SU-DHL-6 (cell line): ENCODE measurements at regions not wholly inside any gene's neighbourhood (a gene's known extent, or its start where the extent isn't known, plus 50 kb on each side); places are given as distances from the start of the nearest gene placed in this dataset.

Experiments
- H2AFZ ChIP-seq: fragments of 200-600 bp; sonication (generic); 2 replicates; pipeline ENCODE4 v1.6.1; 2014; ENCODE audit warnings: low read depth, mild to moderate bottlenecking, moderate library complexity, mixed read lengths, antibody characterized with exemption, low read length; ENCODE audit not compliant: severe bottlenecking
- H3F3A ChIP-seq: fragments of 200-600 bp; shearing (Covaris generic); 2 replicates; pipeline ENCODE4 v1.6.0; 2016; ENCODE audit warnings: antibody characterized with exemption, mild to moderate bottlenecking; ENCODE audit not compliant: insufficient read depth
- H3K27ac ChIP-seq: fragments of 200-600 bp; sonication (generic); 2 replicates; pipeline ENCODE4 v1.5.1; 2016; ENCODE audit warnings: low read depth, mild to moderate bottlenecking, low read length, moderate library complexity, mixed read lengths
- H3K27me3 ChIP-seq: fragments of 200-600 bp; sonication (generic), shearing (Covaris generic); 2 replicates; pipeline ENCODE4 v1.6.0; 2014; ENCODE audit warnings: mild to moderate bottlenecking, low read length
- H3K36me3 ChIP-seq: fragments of 200-600 bp; sonication (generic); 2 replicates; pipeline ENCODE4 v1.6.1; 2014; ENCODE audit warnings: mild to moderate bottlenecking, low read length, mixed read lengths
- H3K4me2 ChIP-seq: fragments of 300-600, 200-600 bp; shearing (Covaris generic), sonication (generic); 2 replicates; pipeline ENCODE4 v1.6.0; 2014; ENCODE audit warnings: low read length, low read depth, mild to moderate bottlenecking; ENCODE audit not compliant: poor library complexity, severe bottlenecking
- H3K4me3 ChIP-seq: fragments of 200-600 bp; sonication (generic); 2 replicates; pipeline ENCODE4 v1.5.1; 2014; ENCODE audit warnings: antibody characterized with exemption, low read length, mild to moderate bottlenecking, mixed read lengths; ENCODE audit not compliant: insufficient read depth, poor library complexity, severe bottlenecking
- H3K79me2 ChIP-seq: fragments of 200-600 bp; sonication (generic); 2 replicates; pipeline ENCODE4 v1.6.1; 2014; ENCODE audit warnings: mild to moderate bottlenecking, low read length, moderate library complexity; ENCODE audit not compliant: insufficient read depth
- H3K9ac ChIP-seq: fragments of 200-600 bp; sonication (generic); 2 replicates; pipeline ENCODE4 v1.7.0; 2014; ENCODE audit warnings: mild to moderate bottlenecking, low read length
- H3K9me2 ChIP-seq: fragments of 200-600 bp; sonication (generic); replicated peaks from 2 replicates; pipeline ENCODE4 v1.6.1; 2014; ENCODE audit warnings: low read length; ENCODE audit not compliant: insufficient read depth
- H3K9me3 ChIP-seq: fragments of 200-600 bp; sonication (generic); 2 replicates; pipeline ENCODE4 v1.6.1; 2014; ENCODE audit warnings: low read length, mixed read lengths; ENCODE audit not compliant: insufficient read depth
- H4K20me1 ChIP-seq: fragments of 200-600 bp; sonication (generic); 2 replicates; pipeline ENCODE4 v1.6.1; 2014; ENCODE audit warnings: low read depth, mild to moderate bottlenecking, antibody characterized with exemption, low read length, moderate library complexity, mixed read lengths
- CTCF ChIP-seq: fragments of 200-600 bp; sonication (generic); IDR thresholded peaks from one replicate; pipeline ENCODE4 v1.5.1; 2017; ENCODE audit warnings: antibody characterized with exemption, mild to moderate bottlenecking, low read length, moderate library complexity; ENCODE audit not compliant: insufficient read depth, poor library complexity, severe bottlenecking
- EZH2phosphoT487 ChIP-seq: fragments of 200-600 bp; sonication (generic), shearing (Covaris generic); conservative IDR thresholded peaks from 2 replicates; pipeline ENCODE4 v1.6.1; 2018; ENCODE audit warnings: mild to moderate bottlenecking, antibody characterized with exemption, low read length, moderate library complexity, mixed read lengths

GRCh38 chr6:121581327-121581726 is 145.9 kb downstream of the GJA1 start:
- Histone ChIP-seq H3K4me3 (no peak overlapping the region), H3K9me2 (no peaks in the 10 kb centered on the region), H2AFZ (no peak overlapping the region), H3F3A (no peaks in the 10 kb centered on the region), H3K36me3 (no peaks in the 10 kb centered on the region), H3K27ac (no peak overlapping the region), H4K20me1 (no peaks in the 10 kb centered on the region), H3K9me3 (no peaks in the 10 kb centered on the region), H3K4me2 (no peak overlapping the region), H3K79me2 (no peaks in the 10 kb centered on the region), H3K27me3 (no peaks in the 10 kb centered on the region), H3K9ac (no peak overlapping the region)
- TF ChIP-seq EZH2phosphoT487 = no peak
- no peak for TF ChIP-seq CTCF

GRCh38 chr6:121582262-121582661 is 146.8 kb downstream of the GJA1 start:
- Histone ChIP-seq H3K9me3 (no peaks in the 10 kb centered on the region), H3K27ac (no peak overlapping the region), H3K79me2 (no peaks in the 10 kb centered on the region), H3K36me3 (no peaks in the 10 kb centered on the region), H2AFZ (no peak overlapping the region), H3K9me2 (no peaks in the 10 kb centered on the region), H3F3A (no peaks in the 10 kb centered on the region), H3K4me2 (no peak overlapping the region), H3K9ac (no peak overlapping the region), H3K27me3 (no peaks in the 10 kb centered on the region), H3K4me3 (no peak overlapping the region), H4K20me1 (no peaks in the 10 kb centered on the region)
- TF ChIP-seq EZH2phosphoT487 (no peak), CTCF (no peak)

GRCh38 chr6:121584586-121585369 is 149.3 kb downstream of the GJA1 start:
- no peaks in the 10 kb centered on the region for H3F3A ChIP-seq
- no peaks in the 10 kb centered on the region for H3K36me3 ChIP-seq
- H3K9ac ChIP-seq = no peak overlapping the region
- no peak overlapping the region for H3K4me2 ChIP-seq
- H3K79me2 ChIP-seq = no peaks in the 10 kb centered on the region
- no peak overlapping the region for H2AFZ ChIP-seq
- H3K9me3 ChIP-seq = no peaks in the 10 kb centered on the region
- no peak for TF ChIP-seq EZH2phosphoT487
- TF ChIP-seq CTCF = no peak
- H3K4me3 ChIP-seq = no peak overlapping the region
- no peaks in the 10 kb centered on the region for H4K20me1 ChIP-seq
- H3K27ac ChIP-seq = no peak overlapping the region
- H3K9me2 ChIP-seq = no peaks in the 10 kb centered on the region
- H3K27me3 ChIP-seq = no peaks in the 10 kb centered on the region
